Hepatocyte (in vitro differentiated cells): ENCODE measurements at regions not wholly inside any gene's neighbourhood (a gene's known extent, or its start where the extent isn't known, plus 50 kb on each side); places are given as distances from the start of the nearest gene placed in this dataset.
"Not testable (repeated sequence)": the region's sequence is repeated elsewhere in the genome, so short reads cannot be mapped to it uniquely, and the experiment has no call there.

ENCODE experiments used
- DNase-seq: peaks from one replicate; pipeline ENCODE4 v3.0.0-alpha.2; 2016; ENCODE audit warnings: low spot score
- H2AFZ ChIP-seq: fragments of 200-600 bp; sonication (generic); 2 replicates; pipeline ENCODE4 v1.6.0; 2016; ENCODE audit warnings: antibody characterized with exemption, mild to moderate bottlenecking
- H3K27ac ChIP-seq: fragments of 200-600 bp; sonication (generic); 2 replicates; pipeline ENCODE4 v1.5.1; 2016; ENCODE audit warnings: mild to moderate bottlenecking
- H3K27me3 ChIP-seq: fragments of 200-600 bp; sonication (generic); 2 replicates; pipeline ENCODE4 v1.6.1; 2016
- H3K36me3 ChIP-seq: fragments of 200-600 bp; sonication (generic); replicated peaks from 2 replicates; pipeline ENCODE4 v1.5.1; 2016; ENCODE audit warnings: low read depth; ENCODE audit not compliant: insufficient read depth
- H3K4me1 ChIP-seq: fragments of 200-600 bp; sonication (generic); 2 replicates; pipeline ENCODE4 v1.5.1; 2016; ENCODE audit warnings: mild to moderate bottlenecking, moderate library complexity; ENCODE audit not compliant: insufficient read depth
- H3K4me2 ChIP-seq: fragments of 200-600 bp; sonication (generic); 2 replicates; pipeline ENCODE4 v1.6.0; 2016
- H3K4me3 ChIP-seq: fragments of 200-600 bp; sonication (generic); 2 replicates; pipeline ENCODE4 v1.5.1; 2016; ENCODE audit warnings: mild to moderate bottlenecking
- H3K79me2 ChIP-seq: fragments of 200-600 bp; sonication (generic); 2 replicates; pipeline ENCODE4 v1.6.0; 2017; ENCODE audit warnings: mild to moderate bottlenecking
- H3K9me2 ChIP-seq: fragments of 200-600 bp; sonication (generic); replicated peaks from 2 replicates; pipeline ENCODE4 v1.6.0; 2017; ENCODE audit warnings: mild to moderate bottlenecking; ENCODE audit not compliant: insufficient read depth
- H3K9me3 ChIP-seq: fragments of 200-600 bp; sonication (generic); 2 replicates; pipeline ENCODE4 v1.5.1; 2016; ENCODE audit warnings: low read depth, mild to moderate bottlenecking
- H4K20me1 ChIP-seq: fragments of 200-600 bp; sonication (generic); 2 replicates; pipeline ENCODE4 v1.6.0; 2016; ENCODE audit warnings: mild to moderate bottlenecking; ENCODE audit not compliant: insufficient read depth, poor library complexity, severe bottlenecking
- EZH2 ChIP-seq: fragments of 200-600 bp; sonication (generic); IDR thresholded peaks from 2 replicates; pipeline ENCODE4 v1.6.1; 2016; ENCODE audit warnings: antibody characterized with exemption, mild to moderate bottlenecking, borderline replicate concordance
- EZH2phosphoT487 ChIP-seq: fragments of 200-600 bp; sonication (generic); IDR thresholded peaks from one replicate; pipeline ENCODE4 v1.6.1; 2018; ENCODE audit warnings: antibody characterized with exemption, mild to moderate bottlenecking, low read depth, moderate library complexity; ENCODE audit not compliant: unreplicated experiment, severe bottlenecking
- WGBS: methylation state at CpG from one replicate; pipeline ENCODE4 v1.1.6; 2016; ENCODE audit warnings: low lambda C conversion rate; ENCODE audit errors: missing lambda C conversion rate; 5-methylcytosine and 5-hydroxymethylcytosine counted together
- TF ChIP-seq, protein P1 (sequence below): fragments of 200-600 bp; sonication (generic); IDR thresholded peaks from 2 replicates; pipeline ENCODE4 v1.5.1; 2016; ENCODE audit warnings: antibody characterized with exemption, mild to moderate bottlenecking; ENCODE audit not compliant: poor library complexity

DNA sequence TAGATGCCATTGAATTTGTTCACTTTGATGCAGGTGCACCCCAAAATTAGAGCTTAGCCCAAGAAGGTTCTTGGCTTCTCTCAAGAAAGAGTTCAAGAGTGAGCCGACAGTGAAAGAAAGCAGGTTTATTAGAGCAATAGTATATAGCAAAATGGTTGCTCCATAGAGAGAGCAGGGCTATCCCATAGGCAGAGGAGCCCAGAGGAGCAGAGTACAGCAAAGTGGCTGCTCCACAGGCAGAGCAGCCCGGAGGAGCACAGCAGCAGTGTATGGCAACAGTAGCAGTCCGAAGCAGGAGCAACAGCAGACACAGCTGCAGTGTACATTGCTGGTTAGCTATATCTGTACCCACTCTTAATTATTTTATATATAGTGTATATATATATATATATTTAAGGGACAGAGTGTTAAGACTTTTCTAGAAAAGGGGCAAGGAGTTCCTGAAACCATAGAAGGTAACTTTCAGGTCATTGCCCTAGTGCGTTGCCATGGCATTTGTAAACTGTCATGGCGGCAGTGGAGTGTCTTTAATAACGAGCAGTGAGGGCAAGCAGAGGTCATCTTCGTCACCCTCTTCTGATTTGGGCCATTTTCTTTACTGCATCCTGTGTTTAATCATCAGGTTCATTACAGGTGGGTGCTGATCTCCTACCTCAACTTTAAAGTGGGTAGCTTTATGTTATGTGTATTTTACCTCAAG is 222.7 kb downstream of the CYB561 start:
- Histone ChIP-seq H3K79me2 (no peaks in the 10 kb centered on the region), H3K4me2 (no peak overlapping the region), H3K9me3 (no peaks in the 10 kb centered on the region), H2AFZ (no peak overlapping the region), H3K27me3 (no peaks in the 10 kb centered on the region), H3K4me3 (no peak overlapping the region), H4K20me1 (no peaks in the 10 kb centered on the region), H3K9me2 (no peaks in the 10 kb centered on the region), H3K36me3 (no peaks in the 10 kb centered on the region), H3K4me1 (no peaks in the 10 kb centered on the region), H3K27ac (no peak overlapping the region)
- WGBS, result 92% methylated on average over 7 of the region's 7 CpGs
- TF ChIP-seq EZH2phosphoT487 (no peak), EZH2 (no peak)
- TF ChIP-seq, protein P1, sequence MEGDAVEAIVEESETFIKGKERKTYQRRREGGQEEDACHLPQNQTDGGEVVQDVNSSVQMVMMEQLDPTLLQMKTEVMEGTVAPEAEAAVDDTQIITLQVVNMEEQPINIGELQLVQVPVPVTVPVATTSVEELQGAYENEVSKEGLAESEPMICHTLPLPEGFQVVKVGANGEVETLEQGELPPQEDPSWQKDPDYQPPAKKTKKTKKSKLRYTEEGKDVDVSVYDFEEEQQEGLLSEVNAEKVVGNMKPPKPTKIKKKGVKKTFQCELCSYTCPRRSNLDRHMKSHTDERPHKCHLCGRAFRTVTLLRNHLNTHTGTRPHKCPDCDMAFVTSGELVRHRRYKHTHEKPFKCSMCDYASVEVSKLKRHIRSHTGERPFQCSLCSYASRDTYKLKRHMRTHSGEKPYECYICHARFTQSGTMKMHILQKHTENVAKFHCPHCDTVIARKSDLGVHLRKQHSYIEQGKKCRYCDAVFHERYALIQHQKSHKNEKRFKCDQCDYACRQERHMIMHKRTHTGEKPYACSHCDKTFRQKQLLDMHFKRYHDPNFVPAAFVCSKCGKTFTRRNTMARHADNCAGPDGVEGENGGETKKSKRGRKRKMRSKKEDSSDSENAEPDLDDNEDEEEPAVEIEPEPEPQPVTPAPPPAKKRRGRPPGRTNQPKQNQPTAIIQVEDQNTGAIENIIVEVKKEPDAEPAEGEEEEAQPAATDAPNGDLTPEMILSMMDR, result no peak
- no peak for DNase-seq

DNA sequence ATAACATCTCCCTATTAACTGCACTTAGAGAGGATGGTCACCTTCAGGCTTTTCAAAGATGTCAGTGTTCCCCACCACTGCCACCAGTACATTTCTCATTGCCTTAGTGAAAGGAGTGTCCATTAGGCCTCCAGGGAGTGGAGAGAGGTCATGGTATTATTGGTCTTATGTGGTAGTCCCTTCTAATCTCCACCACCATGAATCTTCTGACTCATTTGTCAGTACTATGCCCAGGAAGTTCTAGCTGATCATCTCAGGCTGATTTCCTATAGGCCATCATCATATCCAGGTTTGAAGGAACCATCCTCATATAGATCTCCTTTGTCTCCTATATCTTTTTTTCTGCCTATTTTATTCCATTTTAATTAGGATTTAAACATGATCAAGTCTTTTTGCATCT is 221.5 kb downstream of the CYB561 start:
- H4K20me1 ChIP-seq, result no peaks in the 10 kb centered on the region
- no peaks in the 10 kb centered on the region for H3K9me2 ChIP-seq
- H3K27me3 ChIP-seq, result no peaks in the 10 kb centered on the region
- no peak overlapping the region for H2AFZ ChIP-seq
- DNase-seq, result no peak
- no peaks in the 10 kb centered on the region for H3K9me3 ChIP-seq
- H3K4me2 ChIP-seq, result no peak overlapping the region
- H3K27ac ChIP-seq, result no peak overlapping the region
- H3K4me3 ChIP-seq, result no peak overlapping the region
- H3K4me1 ChIP-seq, result no peaks in the 10 kb centered on the region
- H3K36me3 ChIP-seq, result no peaks in the 10 kb centered on the region
- peaks cover 1% of the 10 kb centered on the region for H3K79me2 ChIP-seq
- TF ChIP-seq EZH2 (no peak), EZH2phosphoT487 (no peak)
- TF ChIP-seq, protein P1, result no peak

DNA sequence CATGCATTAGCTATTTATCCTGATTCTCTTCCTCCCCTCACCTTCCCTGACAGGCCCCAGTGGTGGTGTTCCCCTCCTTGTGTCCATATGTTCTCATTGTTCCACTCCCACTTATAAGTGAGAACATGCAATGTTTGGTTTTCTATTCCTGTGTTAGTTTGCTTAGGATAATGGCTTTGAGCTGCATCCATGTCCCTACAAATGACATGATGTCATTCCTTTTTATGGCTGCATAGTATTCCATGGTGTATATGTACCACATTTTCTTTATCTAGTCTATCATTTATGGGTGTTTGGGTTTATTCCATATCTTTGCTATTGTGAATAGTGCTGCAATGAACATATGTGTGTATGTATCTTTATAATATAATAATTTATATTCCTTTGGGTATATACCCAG is 219.4 kb downstream of the CYB561 start:
- H3K27ac ChIP-seq, DNase-seq, H3K9me3 ChIP-seq, H3K4me1 ChIP-seq, H3K4me3 ChIP-seq, H3K4me2 ChIP-seq, H3K27me3 ChIP-seq, H4K20me1 ChIP-seq, H3K36me3 ChIP-seq, H2AFZ ChIP-seq, H3K9me2 ChIP-seq: not testable (repeated sequence)
- H3K79me2 ChIP-seq, result peaks cover 13% of the 10 kb centered on the region

GRCh38 chr17:63231015-63231620 is 215.0 kb downstream of the CYB561 start:
- H3K9me3 ChIP-seq, H2AFZ ChIP-seq, H3K4me3 ChIP-seq, H3K27ac ChIP-seq, H4K20me1 ChIP-seq, H3K36me3 ChIP-seq, DNase-seq, H3K4me2 ChIP-seq, H3K27me3 ChIP-seq, H3K9me2 ChIP-seq, H3K4me1 ChIP-seq: not testable (repeated sequence)
- H3K79me2 ChIP-seq, result peaks cover 13% of the 10 kb centered on the region
- WGBS, result 98% methylated on average over 2 of the region's 2 CpGs
